H9 (cell line): ENCODE measurements at regions not wholly inside any gene's neighbourhood (a gene's known extent, or its start where the extent isn't known, plus 50 kb on each side); places are given as distances from the start of the nearest gene placed in this dataset.

Experiments
- DNase-seq: peaks from one replicate; pipeline ENCODE4 v3.0.0-alpha.2; 2017
- H2AFZ ChIP-seq: one replicate; pipeline ENCODE4 v1.6.1; 2013; ENCODE audit warnings: mild to moderate bottlenecking, low read length, control low read depth, moderate library complexity
- H2AK5ac ChIP-seq: 2 replicates; pipeline ENCODE4 v1.6.1; 2013; ENCODE audit warnings: low read length, control low read depth, mixed read lengths; ENCODE audit not compliant: insufficient read length
- H2BK120ac ChIP-seq: one replicate; pipeline ENCODE4 v1.6.1; 2013; ENCODE audit warnings: low read depth, mild to moderate bottlenecking, low read length, control low read depth, inconsistent platforms; ENCODE audit not compliant: poor library complexity, severe bottlenecking
- H2BK12ac ChIP-seq: 2 replicates; pipeline ENCODE4 v1.6.1; 2013; ENCODE audit warnings: low read length, control low read depth, mixed read lengths, low read depth; ENCODE audit not compliant: insufficient read length
- H2BK15ac ChIP-seq: 2 replicates; pipeline ENCODE4 v1.6.1; 2013; ENCODE audit warnings: low read depth, low read length, control low read depth
- H2BK20ac ChIP-seq: one replicate; pipeline ENCODE4 v1.6.1; 2013; ENCODE audit warnings: low read depth, mild to moderate bottlenecking, low read length, control low read depth, inconsistent platforms; ENCODE audit not compliant: poor library complexity, severe bottlenecking
- H2BK5ac ChIP-seq: 2 replicates; pipeline ENCODE4 v1.6.1; 2013; ENCODE audit warnings: low read length, control low read depth, mixed read lengths; ENCODE audit not compliant: insufficient read length
- H3K14ac ChIP-seq: 2 replicates; pipeline ENCODE4 v1.6.1; 2013; ENCODE audit warnings: low read length, control low read depth; ENCODE audit not compliant: insufficient read depth
- H3K18ac ChIP-seq: 2 replicates; pipeline ENCODE4 v1.6.1; 2013; ENCODE audit warnings: low read depth, mild to moderate bottlenecking, mixed read lengths, low read length, control low read depth; ENCODE audit not compliant: insufficient read length
- H3K23ac ChIP-seq: 2 replicates; pipeline ENCODE4 v1.6.1; 2013; ENCODE audit warnings: low read length, control low read depth, mixed read lengths, low read depth; ENCODE audit not compliant: insufficient read length
- H3K23me2 ChIP-seq: 2 replicates; pipeline ENCODE4 v1.6.1; 2013; ENCODE audit warnings: low read depth, mild to moderate bottlenecking, mixed read lengths, low read length, control low read depth; ENCODE audit not compliant: insufficient read length, poor library complexity, severe bottlenecking
- H3K27ac ChIP-seq: 2 replicates; pipeline ENCODE4 v1.5.1; 2013; ENCODE audit warnings: low read length, control low read depth, mixed read lengths, low read depth; ENCODE audit not compliant: insufficient read length
- H3K27me3 ChIP-seq: 2 replicates; pipeline ENCODE4 v1.6.1; 2013; ENCODE audit warnings: low read length, control low read depth, inconsistent platforms; ENCODE audit not compliant: insufficient read depth
- H3K4ac ChIP-seq: 2 replicates; pipeline ENCODE4 v1.6.1; 2013; ENCODE audit warnings: low read depth, mild to moderate bottlenecking, control low read depth, inconsistent platforms, low read length, moderate library complexity
- H3K4me1 ChIP-seq: 2 replicates; pipeline ENCODE4 v1.6.1; 2013; ENCODE audit warnings: low read length, control low read depth, inconsistent platforms; ENCODE audit not compliant: insufficient read depth
- H3K4me2 ChIP-seq: 2 replicates; pipeline ENCODE4 v1.6.1; 2013; ENCODE audit warnings: low read length, control low read depth, mixed read lengths; ENCODE audit not compliant: insufficient read length, insufficient read depth
- H3K56ac ChIP-seq: 2 replicates; pipeline ENCODE4 v1.6.1; 2013; ENCODE audit warnings: low read depth, mild to moderate bottlenecking, mixed read lengths, low read length, control low read depth; ENCODE audit not compliant: insufficient read length
- H3K79me1 ChIP-seq: 2 replicates; pipeline ENCODE4 v1.6.1; 2013; ENCODE audit warnings: low read depth, mild to moderate bottlenecking, moderate library complexity, low read length, control low read depth, inconsistent platforms; ENCODE audit not compliant: insufficient read depth, poor library complexity, severe bottlenecking
- H3K79me2 ChIP-seq: 2 replicates; pipeline ENCODE4 v1.6.1; 2013; ENCODE audit warnings: low read length, control low read depth, inconsistent platforms; ENCODE audit not compliant: insufficient read depth
- H3K9ac ChIP-seq: 2 replicates; pipeline ENCODE4 v1.6.1; 2013; ENCODE audit warnings: low read length, control low read depth, mixed read lengths; ENCODE audit not compliant: insufficient read length; ENCODE audit errors: extremely low read depth
- H3K9me3 ChIP-seq: one replicate; pipeline ENCODE4 v1.6.1; 2013; ENCODE audit warnings: low read depth, low read length, inconsistent platforms; ENCODE audit not compliant: control insufficient read depth
- H3T11ph ChIP-seq: one replicate; pipeline ENCODE4 v1.6.1; 2013; ENCODE audit warnings: mild to moderate bottlenecking, low read length, control low read depth, inconsistent platforms
- H4K20me1 ChIP-seq: one replicate; pipeline ENCODE4 v1.6.1; 2013; ENCODE audit not compliant: control insufficient read depth, insufficient read length, insufficient read depth
- H4K5ac ChIP-seq: 2 replicates; pipeline ENCODE4 v1.6.1; 2013; ENCODE audit warnings: low read depth, mild to moderate bottlenecking, mixed read lengths, low read length, control low read depth; ENCODE audit not compliant: insufficient read length
- H4K8ac ChIP-seq: replicated peaks from 2 replicates; pipeline ENCODE4 v1.6.1; 2013; ENCODE audit warnings: low read length, control low read depth, mixed read lengths, low read depth; ENCODE audit not compliant: insufficient read length
- H4K91ac ChIP-seq: 2 replicates; pipeline ENCODE4 v1.6.1; 2013; ENCODE audit warnings: low read depth, mild to moderate bottlenecking, moderate library complexity, mixed read lengths, low read length, control low read depth; ENCODE audit not compliant: insufficient read length
- H3K27ac Mint-ChIP-seq, 3 experiments: 2 replicates in 2 of 3; 3 replicates in 1 of 3; pipeline ENCODE4 v1.8.0; 2020 to 2021; ENCODE audit warnings: mixed read lengths in 3 of 3, mild to moderate bottlenecking in 1 of 3, moderate library complexity in 1 of 3
- H3K27me3 Mint-ChIP-seq: 2 replicates; pipeline ENCODE4 v1.8.0; 2021; ENCODE audit warnings: low read depth, mild to moderate bottlenecking, moderate library complexity, mixed read lengths
- H3K36me3 Mint-ChIP-seq, 3 experiments: 2 replicates in 2 of 3; 3 replicates in 1 of 3; pipeline ENCODE4 v1.8.0; 2020 to 2021; ENCODE audit warnings: low read depth in 3 of 3, mixed read lengths in 3 of 3; ENCODE audit not compliant: insufficient read depth in 1 of 3
- H3K4me1 Mint-ChIP-seq, 2 experiments: 2 replicates each; pipeline ENCODE4 v1.8.0; 2020; ENCODE audit warnings: mixed read lengths in 2 of 2
- H3K4me3 Mint-ChIP-seq, 2 experiments: 2 replicates in 1 of 2; 3 replicates in 1 of 2; pipeline ENCODE4 v1.8.0; 2020 to 2021; ENCODE audit warnings: mild to moderate bottlenecking in 2 of 2, mixed read lengths in 2 of 2, moderate library complexity in 1 of 2
- H3K9me3 Mint-ChIP-seq, 2 experiments: 2 replicates in 1 of 2; 3 replicates in 1 of 2; pipeline ENCODE4 v1.8.0; 2020; ENCODE audit warnings: mild to moderate bottlenecking in 2 of 2, mixed read lengths in 2 of 2, moderate library complexity in 1 of 2
- CTCF ChIP-seq: fragments of 200-600 bp; sonication (generic); conservative IDR thresholded peaks from 3 replicates; pipeline ENCODE4 v1.8.0; 2021; ENCODE audit warnings: antibody characterized with exemption, mild to moderate bottlenecking
- WGBS: extraction: QIAGEN DNeasy Blood & Tissue Kit; methylation state at CpG from one replicate; pipeline ENCODE4 v1.1.7; 2013; ENCODE audit warnings: missing lambda C conversion rate, low lambda C conversion rate, mixed read lengths; ENCODE audit not compliant: insufficient read length; ENCODE audit errors: extremely low coverage; 5-methylcytosine and 5-hydroxymethylcytosine counted together

- Histone ChIP-seq H4K5ac (no peak overlapping the region), H2BK15ac (no peak overlapping the region), H3K14ac (no peak overlapping the region), H3T11ph (no peak overlapping the region), H2BK120ac (no peak overlapping the region), H3K4ac (no peak overlapping the region), H3K9me3 (no peaks in the 10 kb centered on the region), H4K91ac (no peak overlapping the region), H2BK20ac (no peak overlapping the region), H2AFZ (no peak overlapping the region), H3K79me2 (no peaks in the 10 kb centered on the region), H3K79me1 (no peaks in the 10 kb centered on the region), H3K23ac (no peak overlapping the region), H3K27me3 (no peaks in the 10 kb centered on the region; the same call in 1 of the 2 replicates), H4K8ac (no peak overlapping the region), H3K4me1 (no peaks in the 10 kb centered on the region), H3K56ac (no peak overlapping the region), H3K9ac (no peak overlapping the region), H2AK5ac (no peak overlapping the region), H3K27ac (no peak overlapping the region), H3K18ac (no peak overlapping the region), H3K4me2 (no peak overlapping the region), H3K23me2 (no peaks in the 10 kb centered on the region), H2BK5ac (no peak overlapping the region), H2BK12ac (no peak overlapping the region), H4K20me1 (no peaks in the 10 kb centered on the region)
- H3K27me3 Mint-ChIP-seq = peaks cover 24% of the 10 kb centered on the region
- WGBS = no CpG with 5 or more reads among the region's 25 CpGs
- H3K9me3 Mint-ChIP-seq = no peaks in the 10 kb centered on the region; a peak in 1 of 5 replicates
- no peak overlapping the region for H3K4me3 Mint-ChIP-seq
- H3K36me3 Mint-ChIP-seq = no peaks in the 10 kb centered on the region; a peak in 1 of 7 replicates
- no peak for TF ChIP-seq CTCF
- peaks cover 5 to 20% of the 10 kb centered on the region in 2 experiments; a peak in 2 of 4 replicates for H3K4me1 Mint-ChIP-seq
- peak; percentile 28 for DNase-seq
- no peak overlapping the region for H3K27ac Mint-ChIP-seq
These were observed 86.3 kb upstream of the ADRA2C start for GRCh38 chr4:3679851-3680311.
